HG02970 (cell line): ENCODE measurements at regions not wholly inside any gene's neighbourhood (a gene's known extent, or its start where the extent isn't known, plus 50 kb on each side); places are given as distances from the start of the nearest gene placed in this dataset.
"Not testable (repeated sequence)": the region's sequence is repeated elsewhere in the genome, so short reads cannot be mapped to it uniquely, and the experiment has no call there.

Experiments used
- ATAC-seq: cut with Tn5 transposase; IDR thresholded peaks from one replicate; pipeline ENCODE4 v1.9.1; 2021; ENCODE audit warnings: mild to moderate bottlenecking, moderate library complexity, moderate number of reproducible peaks; ENCODE audit not compliant: unreplicated experiment, low FRiP score

DNA sequence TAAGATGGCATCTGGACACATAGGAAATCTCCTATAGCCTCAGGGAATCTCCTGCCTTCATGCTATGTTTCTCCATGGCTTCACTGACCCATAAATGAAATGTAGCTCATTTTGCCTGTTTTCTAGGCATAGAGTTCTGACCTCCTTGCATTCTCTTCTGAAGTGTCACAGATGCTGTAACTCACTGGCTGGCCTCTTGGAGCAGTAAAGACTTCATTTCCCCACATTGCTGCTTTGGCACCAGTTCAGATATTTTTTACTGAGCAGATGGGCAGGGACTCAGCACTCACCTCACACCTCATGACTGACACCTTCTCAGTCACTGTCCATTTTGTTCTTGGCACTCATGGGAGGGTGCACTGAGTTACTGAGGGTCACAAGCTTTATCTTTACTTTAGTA is 286.7 kb upstream of the TGFBR2 start:
- no peak for ATAC-seq

DNA sequence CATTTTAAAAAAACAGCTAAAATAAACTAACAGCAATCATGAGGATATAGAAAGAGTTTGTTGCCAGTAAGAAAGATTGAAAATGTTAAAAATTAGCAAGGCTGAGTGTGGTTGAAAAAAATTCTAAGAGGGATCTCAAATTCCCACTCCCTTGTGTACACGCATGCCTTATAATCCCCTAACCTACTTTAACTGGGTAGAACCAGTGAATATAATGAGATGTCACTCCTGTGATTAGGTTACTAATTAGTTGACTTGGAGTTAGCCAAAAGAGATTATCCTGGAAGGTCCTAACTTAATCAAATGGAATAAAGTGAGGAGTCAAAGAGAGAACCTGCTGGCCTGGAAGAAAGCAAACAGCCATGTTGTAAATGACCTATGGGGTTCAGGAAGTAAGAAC is 286.0 kb upstream of the TGFBR2 start:
- ATAC-seq: no peak

DNA sequence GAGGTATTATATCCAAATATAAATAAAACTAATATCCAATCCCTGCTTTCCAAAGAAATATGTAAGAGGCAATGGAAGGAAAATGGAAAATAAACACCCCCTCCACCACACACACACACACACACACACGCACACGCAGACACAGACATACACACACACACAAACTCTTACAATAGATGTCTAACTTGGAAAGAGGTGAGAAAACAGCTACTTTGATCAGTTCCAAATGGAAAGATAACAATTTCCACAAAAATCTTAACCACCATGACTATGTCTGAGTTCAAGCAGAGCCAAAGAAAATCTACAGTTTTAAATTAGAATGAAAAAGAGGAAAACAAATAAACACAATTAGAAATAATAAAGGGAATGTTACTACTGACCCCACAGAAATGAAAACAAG is 285.3 kb upstream of the TGFBR2 start:
- no peak for ATAC-seq

DNA sequence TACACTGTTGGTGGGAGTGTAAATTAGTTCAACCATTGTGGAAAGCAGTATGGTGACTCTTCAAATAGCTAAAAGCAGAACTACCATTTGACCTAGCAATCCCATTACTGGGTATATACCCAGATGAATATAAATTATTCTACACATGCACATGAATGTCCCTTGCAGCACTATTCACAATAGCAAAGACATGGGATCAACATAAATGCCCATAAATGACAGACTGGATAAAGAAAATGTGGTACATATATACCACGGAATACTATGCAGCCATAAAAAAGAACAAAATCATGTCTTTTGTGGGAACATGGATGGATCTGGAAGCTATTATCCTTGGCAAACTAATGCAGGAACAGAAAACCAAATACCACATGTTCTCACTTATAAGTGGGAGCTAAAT is 282.8 kb upstream of the TGFBR2 start:
- ATAC-seq: not testable (repeated sequence)

GRCh38 chr3:30324587-30324986 is 281.8 kb upstream of the TGFBR2 start:
- ATAC-seq: no peak

DNA sequence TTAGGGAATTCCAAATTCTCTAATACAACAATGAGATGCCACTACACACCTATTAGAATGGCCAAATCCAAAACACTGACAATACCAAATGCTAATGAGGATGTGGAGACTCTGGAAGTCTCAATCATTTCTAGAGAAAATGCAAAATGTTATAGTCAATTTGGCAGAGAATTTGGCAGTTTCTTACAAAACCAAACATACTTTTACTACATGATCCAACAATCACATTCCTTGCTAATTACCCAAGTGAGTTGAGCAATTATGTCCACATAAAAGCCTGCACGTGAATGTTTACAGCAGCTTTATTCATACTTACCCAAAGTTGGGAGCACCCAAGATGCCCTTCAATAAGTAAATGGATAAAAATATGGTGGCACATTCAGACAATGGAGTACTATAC is 278.4 kb upstream of the TGFBR2 start:
- ATAC-seq: not testable (repeated sequence)

- ATAC-seq: not testable (repeated sequence)
Observed at GRCh38 chr3:30328935-30329334, 277.5 kb upstream of the TGFBR2 start.

DNA sequence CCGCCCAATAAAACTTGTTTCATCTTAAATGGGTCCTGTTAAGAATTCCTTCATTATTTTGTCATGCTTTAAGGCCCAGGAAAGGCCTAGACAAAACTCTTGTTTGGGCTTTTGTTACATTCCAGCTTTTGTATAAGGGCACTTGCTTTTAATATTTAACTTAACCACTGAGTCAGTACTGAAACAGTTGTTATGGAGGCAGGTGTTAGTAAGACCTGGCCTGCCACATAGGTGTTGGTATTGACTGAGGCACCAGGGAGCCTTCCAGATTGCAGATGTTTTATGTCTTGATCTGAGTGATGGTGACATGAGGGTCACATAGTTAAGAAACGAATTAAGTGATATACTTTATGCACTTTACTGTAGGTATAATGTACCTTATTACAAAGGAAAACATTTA is 274.9 kb upstream of the TGFBR2 start:
- no peak for ATAC-seq

- no peak for ATAC-seq
Observed at GRCh38 chr3:30332196-30333021, 274.0 kb upstream of the TGFBR2 start.

DNA sequence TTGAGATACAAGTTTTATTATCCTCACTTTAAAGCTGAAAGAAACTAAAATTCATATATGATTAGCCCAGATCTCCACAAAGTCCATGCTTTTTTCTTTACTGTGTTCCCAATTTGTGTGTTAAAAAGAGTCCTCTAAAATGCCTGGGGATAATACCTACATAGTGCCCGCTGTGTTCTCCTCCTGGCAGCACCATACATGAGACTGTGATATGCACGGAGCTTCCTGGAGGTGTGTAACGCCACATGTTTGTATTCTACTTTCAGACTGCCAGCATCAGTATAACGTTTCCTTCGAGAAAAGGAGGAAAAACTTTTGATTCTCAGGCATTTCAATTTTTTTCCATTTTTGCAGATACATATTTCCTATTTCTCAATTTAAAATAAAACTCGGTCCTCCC is 273.3 kb upstream of the TGFBR2 start:
- no peak for ATAC-seq

GRCh38 chr3:30333903-30334302 is 272.5 kb upstream of the TGFBR2 start:
- ATAC-seq: no peak

- no peak for ATAC-seq
Observed at GRCh38 chr3:30340500-30340899, 265.9 kb upstream of the TGFBR2 start.

- no peak for ATAC-seq
Observed at GRCh38 chr3:30341079-30341478, 265.3 kb upstream of the TGFBR2 start.

GRCh38 chr3:30341851-30342250 is 264.6 kb upstream of the TGFBR2 start:
- ATAC-seq: no peak

GRCh38 chr3:30342318-30343060 is 263.9 kb upstream of the TGFBR2 start:
- ATAC-seq: no peak

DNA sequence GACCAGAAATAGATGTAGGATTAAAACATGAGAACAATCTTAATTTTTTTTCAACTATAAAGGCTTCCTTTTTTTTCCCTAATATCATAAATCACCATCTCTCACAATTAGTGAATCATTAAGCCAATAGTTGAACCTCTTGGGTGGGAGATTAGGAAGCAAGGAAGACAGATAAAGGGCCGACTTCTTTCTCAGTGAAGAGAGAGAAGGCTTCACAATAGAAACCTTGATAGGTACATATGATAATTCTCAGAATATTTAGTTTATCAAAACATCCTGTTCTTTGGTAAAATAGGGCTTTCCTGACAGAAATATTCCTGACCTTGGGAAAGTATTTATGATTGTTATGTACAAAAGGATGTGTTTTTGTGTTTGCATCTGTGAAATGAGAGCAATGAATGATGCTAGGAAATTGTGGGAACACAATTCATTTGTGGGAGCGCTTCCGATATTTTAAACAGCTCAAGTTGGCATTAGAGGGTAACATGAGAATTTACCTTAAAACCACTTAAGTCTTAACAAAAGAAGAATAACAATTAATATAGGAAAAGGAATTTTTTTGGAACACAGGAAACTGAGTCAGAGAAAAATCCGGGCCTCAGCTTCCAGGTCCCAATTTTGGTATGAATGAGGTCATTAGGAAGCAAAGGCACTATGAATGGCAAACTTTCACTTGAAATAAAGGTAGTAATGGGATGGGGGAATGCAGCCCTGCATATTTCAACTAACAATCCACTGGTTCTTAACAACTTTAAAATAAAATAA is 263.2 kb upstream of the TGFBR2 start:
- ATAC-seq: no peak

- no peak for ATAC-seq
Observed at GRCh38 chr3:30343861-30344260, 262.5 kb upstream of the TGFBR2 start.

- no peak for ATAC-seq
Observed at GRCh38 chr3:30344288-30344687, 262.1 kb upstream of the TGFBR2 start.

- no peak for ATAC-seq
Observed at GRCh38 chr3:30346933-30347320, 259.5 kb upstream of the TGFBR2 start.

- peak; percentile 54 for ATAC-seq
Observed at GRCh38 chr3:30347679-30348216, 258.7 kb upstream of the TGFBR2 start.

DNA sequence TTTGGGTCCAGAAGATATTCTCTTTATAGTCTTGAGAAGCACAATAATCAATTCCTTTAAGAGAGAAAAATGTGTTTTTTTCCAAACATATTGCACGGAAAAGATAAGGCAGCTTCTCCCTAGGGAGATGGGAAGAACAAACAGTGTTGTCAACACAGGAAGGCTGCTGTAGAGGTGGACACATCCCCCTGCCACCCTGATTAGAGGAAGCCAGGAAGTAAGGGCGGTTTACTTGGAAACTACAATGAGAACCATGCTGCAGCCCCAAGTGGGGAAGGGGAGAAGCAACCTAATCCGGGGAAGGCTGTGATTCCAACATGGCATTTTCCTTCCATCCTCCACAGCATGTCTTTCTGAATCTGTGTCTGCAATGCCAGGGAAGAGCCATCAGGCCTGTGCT is 256.9 kb upstream of the TGFBR2 start:
- no peak for ATAC-seq
